ENCODE measurements at regions not wholly inside any gene's neighbourhood (a gene's known extent, or its start where the extent isn't known, plus 50 kb on each side); places are given as distances from the start of the nearest gene placed in this dataset.

GRCh38 chr5:2996248-2996647, 244.8 kb upstream of the IRX2 start:
- no peak for TF ChIP-seq CTCF (IDR thresholded peaks at IDR 0.05)
- no peak for TF ChIP-seq POLR2A (IDR thresholded peaks at IDR 0.05)
